Smooth muscle cell (in vitro differentiated cells): ENCODE measurements at regions not wholly inside any gene's neighbourhood (a gene's known extent, or its start where the extent isn't known, plus 50 kb on each side); places are given as distances from the start of the nearest gene placed in this dataset.

ENCODE experiments used
- DNase-seq: peaks from one replicate; lab custom pipeline; 2025; ENCODE audit not compliant: unreplicated experiment; lab: John Stamatoyannopoulos, UW
- H2AFZ ChIP-seq: fragments of 200-600 bp; sonication (generic); 2 replicates; pipeline ENCODE4 v1.6.0; 2016; ENCODE audit warnings: antibody characterized with exemption, low read depth, mild to moderate bottlenecking
- H3F3A ChIP-seq: fragments of 200-600 bp; sonication (generic); 2 replicates; pipeline ENCODE4 v1.6.0; 2017; ENCODE audit warnings: antibody characterized with exemption, low read depth
- H3K27ac ChIP-seq: fragments of 200-600 bp; sonication (generic); 2 replicates; pipeline ENCODE4 v1.5.1; 2016; ENCODE audit warnings: low read depth, mild to moderate bottlenecking
- H3K27me3 ChIP-seq: fragments of 200-600 bp; sonication (generic); 2 replicates; pipeline ENCODE4 v1.6.1; 2016; ENCODE audit warnings: low read depth, mild to moderate bottlenecking
- H3K36me3 ChIP-seq: fragments of 200-600 bp; sonication (generic); 2 replicates; pipeline ENCODE4 v1.5.1; 2016; ENCODE audit warnings: low read depth
- H3K4me1 ChIP-seq: fragments of 200-600 bp; sonication (generic); 2 replicates; pipeline ENCODE4 v1.5.1; 2016; ENCODE audit warnings: low read depth
- H3K4me2 ChIP-seq: fragments of 200-600 bp; sonication (generic); 2 replicates; pipeline ENCODE4 v1.6.0; 2016; ENCODE audit warnings: mild to moderate bottlenecking
- H3K4me3 ChIP-seq: fragments of 200-600 bp; sonication (generic); 2 replicates; pipeline ENCODE4 v1.5.1; 2016; ENCODE audit warnings: mild to moderate bottlenecking
- H3K79me2 ChIP-seq: fragments of 200-600 bp; sonication (generic); 2 replicates; pipeline ENCODE4 v1.6.0; 2016; ENCODE audit warnings: low read depth, mild to moderate bottlenecking
- H3K9ac ChIP-seq: fragments of 200-600 bp; sonication (generic); 2 replicates; pipeline ENCODE4 v1.6.0; 2016; ENCODE audit warnings: low read depth
- H3K9me3 ChIP-seq: fragments of 200-600 bp; sonication (generic); replicated peaks from 2 replicates; pipeline ENCODE4 v1.5.1; 2016; ENCODE audit warnings: low read depth
- H4K20me1 ChIP-seq: fragments of 200-600 bp; sonication (generic); 2 replicates; pipeline ENCODE4 v1.6.0; 2016; ENCODE audit warnings: low read depth
- WGBS: methylation state at CpG from one replicate; pipeline ENCODE4 v1.1.7; 2016; ENCODE audit warnings: low lambda C conversion rate; 5-methylcytosine and 5-hydroxymethylcytosine counted together
- TF ChIP-seq, protein P1 (sequence below): fragments of 200-600 bp; sonication (generic); IDR thresholded peaks from 2 replicates; pipeline ENCODE4 v1.5.1; 2017; ENCODE audit warnings: borderline replicate concordance, mild to moderate bottlenecking, antibody characterized with exemption; ENCODE audit not compliant: insufficient read depth, poor library complexity, severe bottlenecking

DNA sequence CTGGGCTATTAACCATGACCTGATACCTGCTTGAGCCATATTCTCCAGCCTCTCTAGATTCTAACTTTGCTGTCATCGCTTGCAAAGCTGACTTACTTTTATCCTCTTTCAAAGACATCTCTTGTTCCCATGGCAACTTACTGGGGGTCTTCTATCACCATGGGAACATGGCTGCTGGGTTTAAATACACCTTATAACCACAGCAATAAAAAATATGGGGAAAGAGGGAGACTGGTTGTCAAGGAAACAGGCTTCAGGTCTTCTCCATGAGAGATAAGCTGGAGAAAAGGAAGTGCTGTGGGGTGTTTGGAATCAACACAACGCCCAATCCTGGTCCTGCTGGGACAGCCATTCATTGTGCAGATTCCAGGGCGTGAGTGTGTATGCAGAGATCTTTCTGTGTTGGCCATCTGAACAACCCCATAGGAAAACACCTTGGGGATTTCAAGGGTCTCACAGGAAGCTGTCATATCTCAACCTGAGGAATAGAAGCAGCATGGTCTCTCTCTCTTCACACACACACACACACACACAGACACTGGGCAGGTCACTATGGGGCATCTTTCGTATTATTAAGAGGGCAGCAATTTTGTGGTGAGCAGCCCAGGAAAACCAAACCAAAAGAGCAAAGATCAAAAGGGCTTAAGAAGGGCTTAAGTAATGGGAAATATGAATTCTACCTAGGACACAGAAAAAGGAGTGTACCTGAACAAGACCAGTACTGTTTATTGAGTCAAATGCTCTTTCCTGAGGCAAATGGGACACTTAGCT is 344.7 kb upstream of the NCAM1 start:
- Histone ChIP-seq H3K9ac (no peak overlapping the region), H3K4me1 (peaks cover 16% of the 10 kb centered on the region), H4K20me1 (no peaks in the 10 kb centered on the region), H2AFZ (no peak overlapping the region), H3K36me3 (no peaks in the 10 kb centered on the region), H3K9me3 (no peaks in the 10 kb centered on the region), H3K27ac (no peak overlapping the region), H3K4me3 (no peak overlapping the region), H3K79me2 (no peaks in the 10 kb centered on the region), H3K4me2 (no peak overlapping the region), H3F3A (no peaks in the 10 kb centered on the region), H3K27me3 (no peaks in the 10 kb centered on the region)
- 84% methylated on average over 4 of the region's 4 CpGs for WGBS
- no peak for DNase-seq
- TF ChIP-seq, protein P1, sequence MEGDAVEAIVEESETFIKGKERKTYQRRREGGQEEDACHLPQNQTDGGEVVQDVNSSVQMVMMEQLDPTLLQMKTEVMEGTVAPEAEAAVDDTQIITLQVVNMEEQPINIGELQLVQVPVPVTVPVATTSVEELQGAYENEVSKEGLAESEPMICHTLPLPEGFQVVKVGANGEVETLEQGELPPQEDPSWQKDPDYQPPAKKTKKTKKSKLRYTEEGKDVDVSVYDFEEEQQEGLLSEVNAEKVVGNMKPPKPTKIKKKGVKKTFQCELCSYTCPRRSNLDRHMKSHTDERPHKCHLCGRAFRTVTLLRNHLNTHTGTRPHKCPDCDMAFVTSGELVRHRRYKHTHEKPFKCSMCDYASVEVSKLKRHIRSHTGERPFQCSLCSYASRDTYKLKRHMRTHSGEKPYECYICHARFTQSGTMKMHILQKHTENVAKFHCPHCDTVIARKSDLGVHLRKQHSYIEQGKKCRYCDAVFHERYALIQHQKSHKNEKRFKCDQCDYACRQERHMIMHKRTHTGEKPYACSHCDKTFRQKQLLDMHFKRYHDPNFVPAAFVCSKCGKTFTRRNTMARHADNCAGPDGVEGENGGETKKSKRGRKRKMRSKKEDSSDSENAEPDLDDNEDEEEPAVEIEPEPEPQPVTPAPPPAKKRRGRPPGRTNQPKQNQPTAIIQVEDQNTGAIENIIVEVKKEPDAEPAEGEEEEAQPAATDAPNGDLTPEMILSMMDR = no peak

DNA sequence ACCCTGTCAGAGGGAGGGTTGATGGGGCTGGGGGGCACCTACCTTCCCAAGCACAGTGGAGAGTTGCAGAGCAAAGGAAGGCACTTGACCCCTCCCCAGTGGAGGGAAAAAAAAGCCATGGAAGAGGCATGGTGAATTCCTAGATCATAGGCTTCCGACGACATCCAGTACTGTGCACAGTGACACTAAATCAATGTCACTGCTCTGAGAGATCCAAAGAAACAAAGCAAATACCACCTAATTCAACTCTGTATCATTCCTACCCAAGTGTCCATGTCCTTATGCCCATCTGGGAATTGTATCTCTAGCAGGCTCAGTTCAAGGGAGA is 344.2 kb upstream of the NCAM1 start:
- 76% methylated on average over 2 of the region's 2 CpGs for WGBS
- H3K9ac ChIP-seq = no peak overlapping the region
- no peak for DNase-seq
- no peaks in the 10 kb centered on the region for H3K79me2 ChIP-seq
- H3K27me3 ChIP-seq = no peaks in the 10 kb centered on the region
- no peaks in the 10 kb centered on the region for H3F3A ChIP-seq
- H2AFZ ChIP-seq = no peak overlapping the region
- TF ChIP-seq, protein P1 = no peak
- no peaks in the 10 kb centered on the region for H3K9me3 ChIP-seq
- no peaks in the 10 kb centered on the region for H3K36me3 ChIP-seq
- no peak overlapping the region for H3K4me3 ChIP-seq
- peaks cover 12% of the 10 kb centered on the region for H3K4me1 ChIP-seq
- H4K20me1 ChIP-seq = no peaks in the 10 kb centered on the region
- no peak overlapping the region for H3K27ac ChIP-seq
- H3K4me2 ChIP-seq = no peak overlapping the region

DNA sequence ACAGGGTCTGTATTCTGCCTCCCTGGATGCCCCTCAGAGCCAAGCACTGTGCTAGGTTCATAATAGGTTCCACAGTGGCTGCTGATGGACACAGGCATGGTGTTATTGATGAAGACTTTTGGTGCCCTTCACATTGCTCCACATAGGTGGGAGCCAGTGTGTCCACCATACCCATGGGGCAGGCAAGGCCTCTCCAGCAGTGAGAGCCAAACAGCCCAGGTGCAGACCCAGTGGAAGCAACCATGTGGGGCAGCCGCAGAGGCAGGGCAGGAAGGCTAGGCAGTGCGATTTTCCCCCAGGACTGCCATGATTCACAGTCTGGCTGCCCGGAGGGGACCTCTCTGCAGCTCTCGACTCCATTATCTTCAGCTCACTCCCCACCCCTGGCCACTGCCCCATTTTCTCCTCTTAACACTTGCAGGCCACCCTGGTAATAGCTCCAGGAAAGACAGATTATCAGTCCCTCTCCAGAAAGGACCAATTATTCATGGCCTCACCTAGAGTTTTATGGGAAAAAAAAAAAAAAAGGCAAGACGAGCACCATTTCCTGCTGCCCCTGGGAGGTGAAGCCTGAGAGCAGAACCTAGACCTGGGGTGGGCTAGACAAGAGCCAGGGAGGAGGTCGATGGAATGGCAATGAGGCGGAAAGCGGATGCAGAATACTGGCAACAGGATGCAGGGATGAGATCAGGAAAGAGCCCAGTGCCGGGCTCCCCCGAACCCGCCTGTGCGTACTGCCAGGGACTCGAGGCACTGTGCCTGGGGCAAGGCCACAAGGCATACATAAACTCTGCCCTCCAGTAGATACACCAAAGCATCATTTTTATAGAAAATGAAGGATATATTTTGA is 343.0 kb upstream of the NCAM1 start:
- Histone ChIP-seq H4K20me1 (no peaks in the 10 kb centered on the region), H3K4me2 (no peak overlapping the region), H2AFZ (no peak overlapping the region), H3K27ac (no peak overlapping the region), H3K9me3 (no peaks in the 10 kb centered on the region), H3F3A (no peaks in the 10 kb centered on the region), H3K79me2 (no peaks in the 10 kb centered on the region), H3K27me3 (no peaks in the 10 kb centered on the region), H3K4me1 (peaks cover 2% of the 10 kb centered on the region), H3K9ac (no peak overlapping the region), H3K4me3 (no peak overlapping the region), H3K36me3 (no peaks in the 10 kb centered on the region)
- WGBS = 72% methylated on average over 13 of the region's 13 CpGs
- TF ChIP-seq, protein P1 = no peak
- DNase-seq = no peak
